Mesendoderm (in vitro differentiated cells): ENCODE measurements at regions not wholly inside any gene's neighbourhood (a gene's known extent, or its start where the extent isn't known, plus 50 kb on each side); places are given as distances from the start of the nearest gene placed in this dataset.
A peak's percentile ranks its signal among the peaks of the same experiment; 100 is the strongest.

Experiments
- DNase-seq: peaks from one replicate; pipeline ENCODE4 v3.0.0; 2013
- H2AK5ac ChIP-seq: 2 replicates; pipeline ENCODE4 v1.6.1; 2013; ENCODE audit warnings: low read length, inconsistent platforms
- H2BK120ac ChIP-seq: 2 replicates; pipeline ENCODE4 v1.6.1; 2013; ENCODE audit warnings: low read depth, mild to moderate bottlenecking, low read length, moderate library complexity, mixed read lengths
- H2BK15ac ChIP-seq: replicated peaks from 2 replicates; pipeline ENCODE4 v1.6.1; 2013; ENCODE audit warnings: low read depth, mild to moderate bottlenecking, moderate library complexity
- H2BK5ac ChIP-seq: 2 replicates; pipeline ENCODE4 v1.6.1; 2013; ENCODE audit warnings: low read length, inconsistent platforms
- H3K18ac ChIP-seq: 2 replicates; pipeline ENCODE4 v1.6.1; 2013; ENCODE audit warnings: mild to moderate bottlenecking, low read length, mixed read lengths
- H3K23ac ChIP-seq: one replicate; pipeline ENCODE4 v1.6.1; 2013; ENCODE audit warnings: low read length
- H3K27ac ChIP-seq: 2 replicates; pipeline ENCODE4 v1.5.1; 2013; ENCODE audit warnings: low read depth, mild to moderate bottlenecking, inconsistent platforms, low read length, moderate library complexity
- H3K27me3 ChIP-seq: 2 replicates; pipeline ENCODE4 v1.6.1; 2013; ENCODE audit warnings: low read length, control low read depth, mild to moderate bottlenecking, inconsistent platforms; ENCODE audit not compliant: insufficient read depth, poor library complexity
- H3K36me3 ChIP-seq: 2 replicates; pipeline ENCODE4 v1.6.1; 2013; ENCODE audit warnings: low read length, inconsistent platforms; ENCODE audit not compliant: control insufficient read depth, insufficient read depth
- H3K4ac ChIP-seq: one replicate; pipeline ENCODE4 v1.6.1; 2013; ENCODE audit warnings: low read depth, mild to moderate bottlenecking, low read length, moderate library complexity
- H3K4me1 ChIP-seq: 2 replicates; pipeline ENCODE4 v1.6.1; 2013; ENCODE audit warnings: low read depth, low read length, inconsistent platforms; ENCODE audit not compliant: control insufficient read depth
- H3K4me2 ChIP-seq: 2 replicates; pipeline ENCODE4 v1.6.1; 2013; ENCODE audit warnings: low read length
- H3K4me3 ChIP-seq: 2 replicates; pipeline ENCODE4 v1.5.1; 2013; ENCODE audit warnings: mild to moderate bottlenecking, low read length
- H3K56ac ChIP-seq: one replicate; pipeline ENCODE4 v1.6.1; 2013; ENCODE audit warnings: low read length
- H3K79me1 ChIP-seq: 2 replicates; pipeline ENCODE4 v1.6.1; 2013; ENCODE audit warnings: low read length, inconsistent platforms
- H3K79me2 ChIP-seq: 2 replicates; pipeline ENCODE4 v1.6.1; 2013; ENCODE audit warnings: mild to moderate bottlenecking, low read length; ENCODE audit not compliant: control insufficient read depth, insufficient read depth
- H3K9ac ChIP-seq: 2 replicates; pipeline ENCODE4 v1.6.1; 2013; ENCODE audit warnings: low read length, inconsistent platforms
- H4K5ac ChIP-seq: one replicate; pipeline ENCODE4 v1.6.1; 2013; ENCODE audit warnings: low read length
- H4K8ac ChIP-seq: one replicate; pipeline ENCODE4 v1.6.1; 2013; ENCODE audit warnings: low read depth, mild to moderate bottlenecking, control low read depth, low read length, moderate library complexity
- WGBS: extraction: QIAGEN DNeasy Blood & Tissue Kit; methylation state at CpG from one replicate; pipeline ENCODE4 v1.1.7; 2013; ENCODE audit warnings: low lambda C conversion rate, missing lambda C conversion rate; ENCODE audit not compliant: insufficient coverage; ENCODE audit errors: extremely low coverage; 5-methylcytosine and 5-hydroxymethylcytosine counted together

DNA sequence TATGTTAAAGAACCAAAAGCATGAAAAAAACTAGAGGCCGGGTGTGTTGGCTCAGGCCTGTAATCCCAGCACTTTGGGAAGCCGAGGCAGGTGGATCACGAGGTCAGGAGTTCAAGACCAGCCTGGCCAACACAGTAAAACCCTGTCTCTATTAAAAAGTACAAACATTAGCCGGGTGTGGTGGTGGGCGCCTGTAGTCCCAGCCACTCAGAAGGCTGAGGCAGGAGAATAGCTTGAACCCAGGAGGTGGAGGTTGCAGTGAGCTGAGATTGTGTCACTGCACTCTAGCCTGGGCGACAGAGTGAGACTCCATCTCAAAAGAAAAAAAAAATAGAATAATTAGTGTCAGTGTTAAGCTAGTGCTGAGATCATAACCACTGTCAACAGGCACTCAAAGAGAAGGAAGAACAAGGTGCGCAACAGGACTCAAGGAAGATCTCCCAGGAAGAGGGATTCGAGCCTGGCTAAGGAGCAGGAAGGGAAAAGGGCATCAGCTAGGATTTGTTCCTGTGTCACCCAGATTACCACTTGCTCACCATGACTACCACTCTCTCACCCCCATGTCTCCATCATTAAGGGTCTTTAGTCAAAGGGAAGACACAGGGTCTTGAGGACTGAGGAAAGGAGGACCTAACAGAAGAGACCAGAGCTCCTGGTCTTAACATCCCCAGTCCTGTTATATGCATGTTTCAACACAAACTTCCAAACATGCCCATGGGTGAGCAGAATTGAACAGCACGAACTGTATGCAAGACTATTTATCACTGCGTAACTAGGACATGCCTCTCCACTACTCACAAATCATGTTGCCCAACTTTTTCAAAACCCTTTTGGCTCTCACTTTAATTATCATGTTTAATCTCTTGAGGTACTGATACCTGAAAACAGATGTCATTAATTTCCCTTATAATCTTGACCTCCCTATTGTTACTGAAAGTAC, 88.3 kb upstream of the PLEKHM1 start:
- no CpG with 5 or more reads among the region's 10 CpGs for WGBS

DNA sequence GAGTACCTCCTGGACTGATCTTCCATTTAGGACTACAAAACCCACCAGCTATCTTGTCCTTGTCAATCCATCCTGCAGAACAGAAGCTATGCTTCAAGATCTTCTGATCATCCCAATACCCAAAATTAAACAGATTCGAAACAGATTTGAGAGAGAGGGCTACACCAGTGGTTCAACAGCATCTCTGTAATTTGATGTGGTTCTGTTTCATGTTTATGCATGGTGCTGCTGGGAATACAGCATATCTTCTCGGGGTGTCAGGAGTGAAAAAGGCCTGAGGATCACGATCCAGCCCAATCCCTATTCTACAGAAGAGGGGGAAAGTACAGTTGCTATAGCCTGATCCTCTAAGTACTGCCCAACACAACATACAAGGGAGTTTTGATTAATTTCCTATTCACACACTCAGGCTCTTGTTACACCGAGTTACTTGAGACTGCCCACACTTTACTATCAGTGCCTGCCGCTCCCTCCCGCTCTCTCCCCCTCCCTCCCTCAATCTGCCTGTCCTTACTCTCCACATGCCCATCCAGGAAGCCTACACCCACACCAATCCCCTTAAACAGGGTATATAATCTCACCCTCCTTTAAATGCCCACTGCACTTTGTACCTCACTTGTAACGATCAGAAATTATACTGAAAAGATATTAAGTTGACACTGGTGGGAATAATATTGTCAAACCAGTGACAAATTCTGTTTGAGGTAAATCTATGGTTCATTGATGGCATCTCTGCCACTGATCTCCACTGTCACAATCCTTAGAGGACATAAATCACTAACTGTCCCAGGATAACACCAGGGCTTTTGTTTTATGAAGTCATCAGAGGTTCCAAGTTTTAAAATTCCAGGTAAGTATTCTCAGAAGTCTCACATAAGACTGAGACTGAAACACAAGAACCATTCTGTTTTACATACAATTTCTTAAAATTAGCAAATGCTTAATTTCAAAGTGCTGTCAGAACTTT, 89.3 kb upstream of the PLEKHM1 start:
- no peak overlapping the region for H3K4me2 ChIP-seq
- H3K23ac ChIP-seq: no peak overlapping the region
- WGBS: no CpG with 5 or more reads among the region's 7 CpGs
- no peak overlapping the region for H4K5ac ChIP-seq
- DNase-seq: peak; percentile 64
- no peak overlapping the region for H2BK120ac ChIP-seq
- H2BK15ac ChIP-seq: no peak overlapping the region
- peaks cover 30% of the 10 kb centered on the region for H3K79me1 ChIP-seq
- no peak overlapping the region for H4K8ac ChIP-seq
- no peak overlapping the region for H3K9ac ChIP-seq
- H2AK5ac ChIP-seq: no peak overlapping the region
- H3K36me3 ChIP-seq: no peaks in the 10 kb centered on the region
- no peak overlapping the region for H3K4ac ChIP-seq
- no peak overlapping the region for H3K18ac ChIP-seq
- no peak overlapping the region for H3K27ac ChIP-seq
- H3K79me2 ChIP-seq: peaks cover 60% of the 10 kb centered on the region
- no peaks in the 10 kb centered on the region for H3K27me3 ChIP-seq
- no peak overlapping the region for H3K4me3 ChIP-seq
- H2BK5ac ChIP-seq: no peak overlapping the region
- H3K4me1 ChIP-seq: peaks cover 10% of the 10 kb centered on the region
- no peak overlapping the region for H3K56ac ChIP-seq

More for the DNA sequence above, 88.3 kb upstream of the PLEKHM1 start:
- no peaks in the 10 kb centered on the region for H3K36me3 ChIP-seq
- H3K4ac ChIP-seq: no peak overlapping the region
- no peak overlapping the region for H3K23ac ChIP-seq
- H2AK5ac ChIP-seq: no peak overlapping the region
- H4K5ac ChIP-seq: no peak overlapping the region
- H3K79me2 ChIP-seq: peaks cover 63% of the 10 kb centered on the region
- H3K4me2 ChIP-seq: no peak overlapping the region
- H3K27ac ChIP-seq: no peak overlapping the region
- no peak overlapping the region for H2BK120ac ChIP-seq
- no peak overlapping the region for H3K56ac ChIP-seq
- no peaks in the 10 kb centered on the region for H3K27me3 ChIP-seq
- no peak overlapping the region for H2BK5ac ChIP-seq
- H3K79me1 ChIP-seq: peaks cover 31% of the 10 kb centered on the region
- H3K4me3 ChIP-seq: no peak overlapping the region
- H4K8ac ChIP-seq: no peak overlapping the region
- H2BK15ac ChIP-seq: no peak overlapping the region
- H3K4me1 ChIP-seq: peaks cover 10% of the 10 kb centered on the region
- no peak overlapping the region for H3K18ac ChIP-seq
- no peak for DNase-seq
- H3K9ac ChIP-seq: no peak overlapping the region

DNA sequence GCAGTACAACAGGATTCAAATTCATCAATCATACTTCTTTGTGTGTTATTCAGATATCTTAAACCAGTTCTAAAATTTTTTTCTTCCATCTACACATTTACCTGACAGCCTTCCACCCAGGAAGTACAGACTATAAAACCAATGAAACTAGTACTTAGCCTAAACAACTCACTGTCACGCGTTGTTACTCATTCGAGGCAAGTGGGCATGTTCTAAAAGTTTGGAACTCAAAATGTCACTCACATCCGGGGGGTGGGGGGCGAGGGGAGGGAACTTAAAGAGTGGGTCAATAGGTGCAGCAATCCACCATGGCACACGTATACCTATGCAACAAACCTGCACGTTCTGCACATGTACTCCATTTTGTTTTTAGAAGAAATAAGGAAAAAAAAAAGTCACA, 90.4 kb upstream of the PLEKHM1 start:
- WGBS: no CpG with 5 or more reads among the region's 7 CpGs
- Histone ChIP-seq H2BK15ac (no peak overlapping the region), H4K5ac (no peak overlapping the region), H2AK5ac (no peak overlapping the region), H3K9ac (no peak overlapping the region), H2BK120ac (no peak overlapping the region), H3K4ac (no peak overlapping the region), H3K27me3 (no peaks in the 10 kb centered on the region), H3K4me2 (no peak overlapping the region), H3K27ac (no peak overlapping the region), H3K18ac (no peak overlapping the region), H3K4me1 (peaks cover 8% of the 10 kb centered on the region), H3K56ac (no peak overlapping the region), H3K4me3 (no peak overlapping the region), H2BK5ac (no peak overlapping the region), H3K36me3 (no peaks in the 10 kb centered on the region), H4K8ac (peak overlapping the region; percentile 28), H3K23ac (no peak overlapping the region), H3K79me2 (peaks cover 50% of the 10 kb centered on the region), H3K79me1 (peaks cover 24% of the 10 kb centered on the region)
- no peak for DNase-seq

DNA sequence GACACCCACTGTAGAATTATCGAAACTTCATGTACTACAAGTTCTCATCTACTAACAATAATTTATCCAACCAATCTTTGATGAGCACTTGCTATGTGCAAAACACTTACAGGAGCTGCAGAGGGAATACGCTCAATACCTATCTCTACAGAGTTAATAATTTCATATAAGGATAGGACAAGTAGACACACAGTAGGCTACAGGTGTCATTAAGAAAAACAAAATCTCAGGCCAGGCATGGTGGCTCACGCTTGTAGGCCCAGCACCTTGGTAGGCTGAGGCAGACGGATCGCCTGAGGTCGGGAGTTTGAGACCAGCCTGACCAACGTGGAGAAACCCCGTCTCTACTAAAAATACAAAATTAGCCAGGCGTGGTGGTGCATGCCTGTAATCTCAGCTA, 91.3 kb upstream of the PLEKHM1 start:
- H3K4me1 ChIP-seq: peaks cover 8% of the 10 kb centered on the region
- no peaks in the 10 kb centered on the region for H3K27me3 ChIP-seq
- no peak for DNase-seq
- H2AK5ac ChIP-seq: no peak overlapping the region
- WGBS: no CpG with 5 or more reads among the region's 9 CpGs
- H3K18ac ChIP-seq: no peak overlapping the region
- no peak overlapping the region for H2BK15ac ChIP-seq
- H4K5ac ChIP-seq: no peak overlapping the region
- H3K4ac ChIP-seq: no peak overlapping the region
- no peak overlapping the region for H3K23ac ChIP-seq
- no peak overlapping the region for H2BK5ac ChIP-seq
- peaks cover 24% of the 10 kb centered on the region for H3K79me1 ChIP-seq
- peaks cover 46% of the 10 kb centered on the region for H3K79me2 ChIP-seq
- H3K4me3 ChIP-seq: no peak overlapping the region
- no peak overlapping the region for H3K56ac ChIP-seq
- H4K8ac ChIP-seq: no peak overlapping the region
- no peak overlapping the region for H2BK120ac ChIP-seq
- no peak overlapping the region for H3K4me2 ChIP-seq
- no peak overlapping the region for H3K9ac ChIP-seq
- H3K36me3 ChIP-seq: no peaks in the 10 kb centered on the region
- H3K27ac ChIP-seq: no peak overlapping the region

DNA sequence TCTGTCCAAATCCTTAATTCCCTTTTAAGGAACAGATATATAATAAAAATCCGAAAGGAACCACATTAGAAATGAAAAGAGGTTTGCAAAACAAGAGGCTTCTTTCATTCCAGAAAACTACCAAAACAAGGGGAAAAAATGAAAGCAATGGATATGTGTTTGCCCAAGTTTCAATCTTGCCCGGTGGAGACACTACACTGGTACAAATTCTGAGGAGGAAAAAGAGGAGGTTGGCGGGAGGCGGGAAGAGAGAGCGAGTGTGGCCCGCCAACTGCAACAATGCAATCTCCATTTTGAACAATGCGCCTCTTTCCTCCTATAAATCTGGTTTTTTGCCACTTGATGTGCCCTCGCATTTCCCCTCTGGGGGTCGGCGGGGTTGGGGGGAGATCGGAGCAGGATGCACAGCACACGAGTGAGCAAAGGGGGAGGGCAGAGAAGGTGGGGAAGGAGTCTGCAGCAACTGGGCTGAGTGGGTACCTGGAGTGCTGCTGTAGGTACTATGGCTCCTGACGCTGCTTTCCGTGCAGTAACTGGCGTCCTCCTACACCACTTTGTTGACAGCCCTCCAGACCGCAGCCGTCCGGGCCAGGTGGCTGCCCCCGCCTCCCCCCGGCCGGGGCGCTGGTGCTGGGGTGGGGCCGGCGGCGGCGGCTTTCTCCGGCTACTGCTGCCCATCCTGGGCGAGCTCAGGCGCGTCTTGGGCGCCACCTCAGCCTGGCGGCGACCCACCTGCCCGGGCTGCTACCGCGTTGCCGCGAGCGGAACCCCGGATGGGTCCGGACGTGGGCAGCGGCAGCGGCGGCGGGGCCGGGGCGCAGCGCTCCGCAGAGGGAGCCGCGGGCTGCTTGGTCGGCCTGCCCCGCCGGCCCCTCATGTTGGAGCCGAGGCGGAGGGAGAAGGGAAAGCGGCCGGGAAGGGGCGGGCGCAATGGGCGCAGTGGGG, 93.8 kb upstream of the PLEKHM1 start:
- Histone ChIP-seq H3K23ac (peak overlapping the region; percentile 2), H3K56ac (peak overlapping the region; percentile 89), H3K27ac (peak overlapping the region; percentile 43), H3K4me2 (peak overlapping the region; percentile 56), H2BK120ac (no peak overlapping the region), H4K5ac (no peak overlapping the region), H4K8ac (no peak overlapping the region), H3K9ac (peak overlapping the region; percentile 66), H3K18ac (peak overlapping the region; percentile 7), H3K27me3 (no peaks in the 10 kb centered on the region), H3K4me1 (peaks cover 7% of the 10 kb centered on the region), H3K79me1 (peaks cover 13% of the 10 kb centered on the region), H2AK5ac (no peak overlapping the region), H2BK15ac (no peak overlapping the region), H3K4me3 (peak overlapping the region; percentile 31), H2BK5ac (peak overlapping the region; percentile 1), H3K79me2 (peaks cover 30% of the 10 kb centered on the region), H3K4ac (peak overlapping the region; percentile 19), H3K36me3 (no peaks in the 10 kb centered on the region)
- peak; percentile 88 for DNase-seq
- WGBS: no CpG with 5 or more reads among the region's 62 CpGs
